GM18907 (cell line): ENCODE measurements at regions not wholly inside any gene's neighbourhood (a gene's known extent, or its start where the extent isn't known, plus 50 kb on each side); places are given as distances from the start of the nearest gene placed in this dataset.
"Not testable (repeated sequence)": the region's sequence is repeated elsewhere in the genome, so short reads cannot be mapped to it uniquely, and the experiment has no call there.

Source experiments
- ATAC-seq: cut with Tn5 transposase; IDR thresholded peaks from one replicate; pipeline ENCODE4 v1.9.1; 2021; ENCODE audit warnings: mild to moderate bottlenecking, moderate library complexity; ENCODE audit not compliant: unreplicated experiment

- ATAC-seq = no peak
Measured at GRCh38 chr15:62895139-62895866, 147.2 kb upstream of the TPM1 start.

- no peak for ATAC-seq
Measured at GRCh38 chr15:62895905-62896316, 146.6 kb upstream of the TPM1 start.

- no peak for ATAC-seq
Measured at GRCh38 chr15:62896380-62896866, 146.1 kb upstream of the TPM1 start.

GRCh38 chr15:62896969-62897486, 145.5 kb upstream of the TPM1 start:
- no peak for ATAC-seq

GRCh38 chr15:62897634-62898033, 144.9 kb upstream of the TPM1 start:
- ATAC-seq = no peak

- no peak for ATAC-seq
Measured at GRCh38 chr15:62899090-62899493, 143.5 kb upstream of the TPM1 start.

- ATAC-seq = no peak
Measured at GRCh38 chr15:62900071-62900802, 142.3 kb upstream of the TPM1 start.

- no peak for ATAC-seq
Measured at GRCh38 chr15:62901087-62901486, 141.5 kb upstream of the TPM1 start.

- no peak for ATAC-seq
Measured at GRCh38 chr15:62901909-62902546, 140.5 kb upstream of the TPM1 start.

GRCh38 chr15:62902821-62903220, 139.7 kb upstream of the TPM1 start:
- no peak for ATAC-seq

GRCh38 chr15:62903437-62903836, 139.1 kb upstream of the TPM1 start:
- no peak for ATAC-seq

- no peak for ATAC-seq
Measured at GRCh38 chr15:62904041-62904910, 138.3 kb upstream of the TPM1 start.

GRCh38 chr15:62906627-62907026, 135.9 kb upstream of the TPM1 start:
- ATAC-seq = no peak

- ATAC-seq = no peak
Measured at GRCh38 chr15:62907275-62907674, 135.3 kb upstream of the TPM1 start.

GRCh38 chr15:62908341-62908740, 134.2 kb upstream of the TPM1 start:
- ATAC-seq = not testable (repeated sequence)

- no peak for ATAC-seq
Measured at GRCh38 chr15:62909257-62909656, 133.3 kb upstream of the TPM1 start.

- no peak for ATAC-seq
Measured at GRCh38 chr15:62912282-62912681, 130.3 kb upstream of the TPM1 start.

GRCh38 chr15:62912808-62913207, 129.7 kb upstream of the TPM1 start:
- no peak for ATAC-seq

GRCh38 chr15:62913246-62913645, 129.3 kb upstream of the TPM1 start:
- no peak for ATAC-seq

GRCh38 chr15:62914461-62915079, 128.0 kb upstream of the TPM1 start:
- no peak for ATAC-seq
